ENCODE measurements at regions not wholly inside any gene's neighbourhood (a gene's known extent, or its start where the extent isn't known, plus 50 kb on each side); places are given as distances from the start of the nearest gene placed in this dataset.

DNA sequence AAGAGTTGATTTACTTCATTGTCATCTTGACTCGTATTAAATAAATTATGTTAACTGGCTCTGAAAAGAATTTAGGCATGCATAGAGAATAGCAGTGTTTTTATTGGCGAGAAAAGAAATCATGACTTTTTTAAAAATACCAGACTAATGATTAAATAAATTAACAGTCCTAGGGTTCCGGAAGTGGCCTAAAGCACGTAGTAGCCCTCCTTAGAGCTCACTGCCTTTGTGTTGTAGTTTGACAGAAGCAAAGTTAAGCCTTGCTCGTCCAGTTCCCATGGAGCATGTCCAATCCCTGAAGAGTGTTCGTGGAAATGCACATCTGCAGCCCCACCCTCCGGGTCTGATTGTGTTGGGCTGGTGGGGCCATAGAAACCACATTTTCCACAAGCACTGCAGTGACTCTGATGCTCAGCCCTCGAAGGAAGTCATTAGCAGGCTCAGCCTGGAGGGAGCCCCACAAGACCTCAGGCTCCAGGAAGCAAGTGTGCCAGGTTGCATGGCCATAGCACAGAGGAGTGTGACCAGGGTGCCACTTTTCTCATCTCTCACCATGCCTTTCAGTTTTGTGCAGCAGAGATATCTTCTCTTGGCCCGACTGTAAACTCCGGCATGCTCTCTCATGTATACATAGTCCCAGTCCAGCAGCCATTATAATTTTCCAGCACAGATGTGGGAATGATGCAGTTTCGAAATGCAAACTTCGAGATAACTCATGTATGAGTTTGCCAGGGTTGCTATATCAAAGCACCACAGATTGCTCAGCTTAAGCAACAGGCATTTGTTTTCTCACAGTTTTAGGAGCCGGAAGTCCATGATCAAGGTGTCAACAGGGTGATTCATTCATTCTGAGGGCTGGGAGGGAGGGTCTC lies 188.6 kb upstream of the SH3BP4 start:
- TF ChIP-seq, protein P1, sequence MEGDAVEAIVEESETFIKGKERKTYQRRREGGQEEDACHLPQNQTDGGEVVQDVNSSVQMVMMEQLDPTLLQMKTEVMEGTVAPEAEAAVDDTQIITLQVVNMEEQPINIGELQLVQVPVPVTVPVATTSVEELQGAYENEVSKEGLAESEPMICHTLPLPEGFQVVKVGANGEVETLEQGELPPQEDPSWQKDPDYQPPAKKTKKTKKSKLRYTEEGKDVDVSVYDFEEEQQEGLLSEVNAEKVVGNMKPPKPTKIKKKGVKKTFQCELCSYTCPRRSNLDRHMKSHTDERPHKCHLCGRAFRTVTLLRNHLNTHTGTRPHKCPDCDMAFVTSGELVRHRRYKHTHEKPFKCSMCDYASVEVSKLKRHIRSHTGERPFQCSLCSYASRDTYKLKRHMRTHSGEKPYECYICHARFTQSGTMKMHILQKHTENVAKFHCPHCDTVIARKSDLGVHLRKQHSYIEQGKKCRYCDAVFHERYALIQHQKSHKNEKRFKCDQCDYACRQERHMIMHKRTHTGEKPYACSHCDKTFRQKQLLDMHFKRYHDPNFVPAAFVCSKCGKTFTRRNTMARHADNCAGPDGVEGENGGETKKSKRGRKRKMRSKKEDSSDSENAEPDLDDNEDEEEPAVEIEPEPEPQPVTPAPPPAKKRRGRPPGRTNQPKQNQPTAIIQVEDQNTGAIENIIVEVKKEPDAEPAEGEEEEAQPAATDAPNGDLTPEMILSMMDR (conservative IDR thresholded peaks at IDR 0.05), result no peak
- H3K27ac ChIP-seq, result no peak overlapping the region

DNA sequence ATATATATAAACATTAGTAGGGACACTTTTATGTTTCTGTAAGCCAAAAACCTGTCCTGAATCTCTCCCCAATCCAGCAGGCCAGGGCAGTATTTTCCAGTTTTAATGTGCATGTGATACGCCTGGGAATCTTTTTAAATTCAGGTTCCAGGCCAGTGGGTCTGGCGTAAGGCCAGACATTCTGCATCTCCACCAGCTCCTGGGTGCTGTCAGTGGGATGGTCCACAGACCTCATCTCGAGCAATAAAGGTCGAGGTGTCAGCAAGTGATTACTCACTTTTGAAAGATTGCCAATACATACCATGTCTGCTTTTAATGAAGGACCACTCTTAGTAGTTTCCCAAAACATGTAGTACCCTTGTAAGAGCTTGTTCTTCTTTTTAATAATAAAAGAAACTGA lies 189.9 kb upstream of the SH3BP4 start:
- H3K27ac ChIP-seq, result no peak overlapping the region
- TF ChIP-seq, protein P1 (conservative IDR thresholded peaks at IDR 0.05), result no peak

DNA sequence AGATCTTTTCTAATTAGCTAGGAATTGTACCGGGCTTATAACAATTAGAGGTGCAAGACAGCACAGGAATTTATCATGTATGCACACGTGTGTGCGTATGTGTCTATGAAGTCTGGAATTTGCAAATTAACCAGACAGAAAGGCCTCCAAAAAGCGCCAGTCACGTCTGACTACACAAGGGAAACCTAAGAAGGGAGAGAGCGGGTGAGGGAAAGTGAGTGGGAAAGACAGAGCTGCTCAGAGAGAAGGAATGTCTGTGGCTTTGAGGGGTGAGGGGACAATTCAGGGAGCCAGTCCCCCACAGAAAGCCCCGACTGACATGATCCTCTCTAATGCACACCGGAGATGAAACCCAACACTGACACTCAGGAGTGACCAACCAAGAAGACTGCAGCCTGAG lies 197.7 kb upstream of the SH3BP4 start:
- TF ChIP-seq, protein P1 (conservative IDR thresholded peaks at IDR 0.05), result no peak
- no peak overlapping the region for H3K27ac ChIP-seq

DNA sequence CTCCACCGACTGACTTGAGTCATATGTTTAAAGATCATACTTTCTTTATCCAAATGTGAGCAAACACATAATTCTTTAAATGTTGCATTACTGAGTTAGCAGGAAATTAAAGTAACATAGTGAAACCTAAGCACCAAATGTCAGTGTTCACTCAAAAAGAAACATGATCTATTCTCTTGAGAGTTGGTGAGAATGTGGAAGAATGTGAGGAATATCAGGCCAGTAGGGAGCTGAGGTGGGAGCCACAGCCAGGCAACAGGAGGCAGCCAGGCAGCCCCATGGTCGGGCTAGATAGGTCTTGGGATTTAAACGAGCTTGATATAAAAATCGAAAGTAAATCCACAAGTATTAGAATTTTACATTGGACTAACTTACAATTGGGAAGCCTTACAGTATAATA lies 198.1 kb upstream of the SH3BP4 start:
- no peak overlapping the region for H3K27ac ChIP-seq
- TF ChIP-seq, protein P1 (conservative IDR thresholded peaks at IDR 0.05), result no peak

DNA sequence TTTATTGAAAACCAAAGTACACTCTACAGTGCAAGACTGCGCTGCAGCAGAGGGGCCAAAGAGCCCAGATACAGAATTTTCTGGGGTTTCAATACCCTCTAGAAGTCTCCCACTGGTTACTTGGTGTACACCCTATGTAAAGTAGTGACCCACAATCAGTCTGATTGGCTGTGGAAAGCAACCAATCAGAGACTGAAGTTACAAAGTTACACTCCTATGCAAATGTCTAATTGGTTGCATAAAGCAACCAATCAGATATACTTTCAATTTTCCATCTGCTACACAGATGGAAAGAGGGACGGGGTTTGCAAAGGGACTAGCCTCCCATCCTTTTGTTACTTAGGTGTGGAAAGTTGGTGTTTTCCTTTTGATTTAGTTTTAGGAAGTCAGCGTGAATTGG lies 198.9 kb upstream of the SH3BP4 start:
- H3K27ac ChIP-seq, result no peak overlapping the region
- TF ChIP-seq, protein P1 (conservative IDR thresholded peaks at IDR 0.05), result no peak

DNA sequence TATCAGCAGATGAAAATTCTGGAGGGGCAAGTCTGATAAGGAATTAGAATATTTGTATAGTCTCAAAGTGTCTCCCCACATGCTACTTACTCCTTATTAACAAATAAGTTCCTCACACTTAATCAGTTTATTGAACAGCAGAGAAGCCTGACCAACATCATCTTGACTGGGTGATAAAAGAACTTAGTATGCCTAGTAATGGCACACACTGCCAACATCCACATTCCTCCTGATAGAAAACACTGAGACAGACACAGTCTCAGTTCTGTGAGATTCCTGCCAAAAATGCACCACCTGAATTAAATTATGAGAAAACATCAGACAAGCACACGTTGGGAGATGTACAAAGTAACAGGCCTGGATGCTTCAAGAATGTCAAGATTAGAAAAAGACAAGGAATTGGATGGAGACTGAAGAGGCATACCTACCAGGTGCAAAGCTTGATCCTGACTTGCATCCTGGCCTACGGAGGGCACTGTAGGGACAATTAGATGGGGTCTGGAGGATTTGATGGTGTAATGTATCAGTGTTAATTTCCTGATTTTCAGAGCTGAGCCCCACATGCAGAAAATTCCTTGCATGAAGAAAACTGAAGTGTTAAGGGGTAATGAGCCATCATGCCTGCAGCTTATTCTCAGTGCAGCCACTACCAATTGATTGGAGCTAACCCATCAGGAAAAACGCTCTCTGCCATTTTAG lies 200.4 kb upstream of the SH3BP4 start:
- TF ChIP-seq, protein P1 (conservative IDR thresholded peaks at IDR 0.05), result no peak
- no peak overlapping the region for H3K27ac ChIP-seq

DNA sequence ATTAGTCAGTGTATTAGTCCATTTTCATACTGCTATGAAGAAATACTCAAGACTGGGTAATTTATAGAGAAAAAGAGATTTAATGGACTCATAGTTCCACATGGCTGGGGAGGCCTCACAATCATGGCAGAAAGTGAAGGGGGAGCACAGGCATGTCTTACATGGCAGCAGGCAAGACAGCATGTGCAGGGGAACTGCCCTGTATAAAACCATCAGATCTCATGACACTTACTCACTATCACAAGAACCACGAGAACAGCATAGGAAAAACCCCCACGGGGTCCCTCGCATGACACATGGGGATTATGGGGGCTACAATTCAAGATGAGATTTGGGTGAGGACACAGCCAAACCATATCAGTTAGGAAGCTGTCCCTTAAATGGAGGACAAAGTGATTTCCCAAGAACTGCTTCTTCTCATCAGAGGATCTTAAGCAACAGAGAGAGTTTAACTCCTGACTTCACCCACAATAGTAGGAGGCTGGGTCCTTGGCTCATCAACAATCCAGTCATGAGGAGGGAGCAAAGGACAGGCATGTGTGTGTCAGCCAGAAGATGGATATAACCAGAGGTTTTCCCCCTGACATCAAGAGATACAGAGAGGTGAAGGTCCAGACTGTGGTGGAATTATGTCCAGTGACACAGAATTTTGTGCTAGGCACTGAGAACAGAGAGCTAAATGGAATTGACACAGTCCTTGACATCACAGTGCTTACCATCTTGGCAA lies 203.8 kb upstream of the SH3BP4 start:
- TF ChIP-seq, protein P1 (conservative IDR thresholded peaks at IDR 0.05), result no peak

More for the DNA sequence above, 203.8 kb upstream of the SH3BP4 start:
- H3K27ac ChIP-seq, result no peak overlapping the region

Measured in VCaP (cell line).